ENCODE measurements at regions not wholly inside any gene's neighbourhood (a gene's known extent, or its start where the extent isn't known, plus 50 kb on each side); places are given as distances from the start of the nearest gene placed in this dataset.

DNA sequence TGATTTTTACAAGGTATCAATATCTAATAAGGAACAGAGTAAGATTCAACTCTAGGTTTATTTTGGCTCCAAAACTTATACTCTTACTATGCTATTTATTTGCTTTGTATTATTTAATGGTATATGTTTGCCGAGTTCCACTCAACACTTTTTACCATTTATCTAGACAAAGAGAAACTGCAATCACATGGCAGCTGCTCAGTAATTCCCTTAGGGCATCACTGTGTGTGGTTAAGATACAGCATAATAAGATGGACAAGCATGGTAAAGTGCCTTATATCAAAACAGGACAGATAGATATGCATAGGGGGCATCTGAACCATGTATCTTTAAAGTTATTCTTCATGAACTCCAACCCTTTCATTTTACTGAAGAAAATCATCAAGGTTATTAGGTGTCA, 483.0 kb upstream of the ID4 start:
- no peak for DNase-seq (ENCODE audit: low read depth, low spot score)
- in situ Hi-C loops (cut with HindIII; ENCODE audit: low sequenced_read_pairs) = no loop called here
- no peak overlapping the region for H3K4me3 ChIP-seq (ENCODE audit: low read depth, low read length)
- TF ChIP-seq, protein P1, sequence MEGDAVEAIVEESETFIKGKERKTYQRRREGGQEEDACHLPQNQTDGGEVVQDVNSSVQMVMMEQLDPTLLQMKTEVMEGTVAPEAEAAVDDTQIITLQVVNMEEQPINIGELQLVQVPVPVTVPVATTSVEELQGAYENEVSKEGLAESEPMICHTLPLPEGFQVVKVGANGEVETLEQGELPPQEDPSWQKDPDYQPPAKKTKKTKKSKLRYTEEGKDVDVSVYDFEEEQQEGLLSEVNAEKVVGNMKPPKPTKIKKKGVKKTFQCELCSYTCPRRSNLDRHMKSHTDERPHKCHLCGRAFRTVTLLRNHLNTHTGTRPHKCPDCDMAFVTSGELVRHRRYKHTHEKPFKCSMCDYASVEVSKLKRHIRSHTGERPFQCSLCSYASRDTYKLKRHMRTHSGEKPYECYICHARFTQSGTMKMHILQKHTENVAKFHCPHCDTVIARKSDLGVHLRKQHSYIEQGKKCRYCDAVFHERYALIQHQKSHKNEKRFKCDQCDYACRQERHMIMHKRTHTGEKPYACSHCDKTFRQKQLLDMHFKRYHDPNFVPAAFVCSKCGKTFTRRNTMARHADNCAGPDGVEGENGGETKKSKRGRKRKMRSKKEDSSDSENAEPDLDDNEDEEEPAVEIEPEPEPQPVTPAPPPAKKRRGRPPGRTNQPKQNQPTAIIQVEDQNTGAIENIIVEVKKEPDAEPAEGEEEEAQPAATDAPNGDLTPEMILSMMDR (IDR thresholded peaks at IDR 0.05; ENCODE audit: low read depth, low read length) = no peak

DNA sequence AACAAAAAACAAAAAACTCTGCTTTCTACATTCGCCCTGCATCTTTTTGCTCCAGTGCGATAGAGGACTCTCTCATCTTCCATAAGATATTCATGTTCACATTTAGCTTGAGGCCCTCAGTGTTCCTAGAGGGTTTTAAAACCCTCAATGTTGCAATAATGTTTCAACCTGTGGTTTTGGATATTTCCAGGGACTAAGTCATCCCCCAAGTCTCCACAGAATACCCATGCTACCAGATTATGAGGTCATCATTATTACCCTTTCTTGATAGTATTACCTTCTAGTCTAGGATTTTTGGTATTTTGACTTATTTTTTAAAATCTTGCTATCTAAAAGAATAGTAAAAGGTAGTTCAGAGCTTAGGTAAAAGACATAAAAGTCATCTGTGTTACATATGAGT, 480.5 kb upstream of the ID4 start:
- in situ Hi-C loops (cut with HindIII; ENCODE audit: low sequenced_read_pairs) = no loop called here
- DNase-seq (ENCODE audit: low read depth, low spot score) = no peak
- TF ChIP-seq, protein P1 (IDR thresholded peaks at IDR 0.05; ENCODE audit: low read depth, low read length) = no peak
- no peak overlapping the region for H3K4me3 ChIP-seq (ENCODE audit: low read depth, low read length)

DNA sequence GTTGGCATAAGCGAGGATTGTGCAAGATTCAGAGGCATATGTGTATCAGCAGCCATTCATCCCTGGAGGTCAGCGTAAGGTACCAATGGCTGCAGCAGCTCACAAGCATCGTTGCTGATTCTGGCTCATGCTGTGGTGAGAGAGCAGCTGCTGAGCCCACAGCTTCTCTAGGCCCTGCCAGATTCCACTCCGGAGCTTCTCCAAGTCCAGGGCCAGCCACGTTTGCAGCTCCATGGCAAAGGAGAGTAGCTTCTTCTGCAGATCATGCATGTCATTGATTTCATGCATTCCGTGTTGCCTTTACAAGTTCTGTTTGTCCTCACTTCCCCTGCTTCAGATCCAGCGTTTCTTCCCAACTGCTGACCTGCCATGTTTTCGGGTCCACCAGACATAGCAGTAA, 474.8 kb upstream of the ID4 start:
- in situ Hi-C loops (cut with HindIII; ENCODE audit: low sequenced_read_pairs) = no loop called here
- no peak overlapping the region for H3K4me3 ChIP-seq (ENCODE audit: low read depth, low read length)

DNA sequence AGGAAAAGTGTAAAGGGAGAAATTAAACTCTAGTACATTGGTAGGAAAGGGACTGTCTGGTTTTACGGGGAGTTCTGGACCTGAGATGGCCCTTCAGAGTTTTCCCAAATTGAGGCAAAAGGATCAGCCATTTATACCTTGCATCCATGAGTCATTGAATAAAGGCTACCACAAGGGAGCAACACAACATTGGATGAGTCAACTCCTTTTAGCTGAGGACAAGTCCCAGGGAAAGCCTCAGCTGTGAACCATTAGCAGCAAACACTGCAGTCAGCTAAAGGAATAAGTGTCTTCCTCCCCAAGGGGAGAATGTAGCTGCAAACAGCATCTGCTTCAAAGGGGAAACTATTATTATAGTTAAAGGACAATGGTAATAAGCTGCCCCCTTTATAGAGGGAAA, 468.7 kb upstream of the ID4 start:
- H3K4me3 ChIP-seq (ENCODE audit: low read depth, low read length) = no peak overlapping the region
- in situ Hi-C loops (cut with HindIII; ENCODE audit: low sequenced_read_pairs) = no loop called here
- TF ChIP-seq, protein P1 (IDR thresholded peaks at IDR 0.05; ENCODE audit: low read depth, low read length) = no peak
- DNase-seq (ENCODE audit: low read depth, low spot score) = peak; percentile 64

More for the DNA sequence above, 474.8 kb upstream of the ID4 start:
- TF ChIP-seq, protein P1 (IDR thresholded peaks at IDR 0.05; ENCODE audit: low read depth, low read length) = no peak
- no peak for DNase-seq (ENCODE audit: low read depth, low spot score)

DNA sequence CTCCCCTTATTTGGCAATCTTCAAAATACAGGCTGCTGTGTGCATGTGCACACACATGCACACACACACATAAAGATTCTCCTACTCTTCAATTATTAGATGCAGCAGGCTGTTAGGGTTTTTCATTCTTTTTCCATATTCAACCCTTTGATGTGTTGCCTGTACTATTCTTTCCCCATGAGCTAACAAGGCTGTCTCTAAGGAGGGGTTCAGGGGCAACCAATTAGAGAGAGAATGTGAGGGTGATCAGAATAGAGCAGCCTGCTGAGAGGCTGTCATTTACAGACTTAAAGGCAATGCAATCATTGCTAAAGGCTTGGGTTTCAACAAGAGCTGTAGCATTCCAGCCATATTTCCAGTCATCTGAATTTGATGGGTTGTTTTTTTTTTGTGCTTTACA, 467.4 kb upstream of the ID4 start:
- TF ChIP-seq, protein P1 (IDR thresholded peaks at IDR 0.05; ENCODE audit: low read depth, low read length) = no peak
- no peak for DNase-seq (ENCODE audit: low read depth, low spot score)
- in situ Hi-C loops (cut with HindIII; ENCODE audit: low sequenced_read_pairs) = no loop called here
- H3K4me3 ChIP-seq (ENCODE audit: low read depth, low read length) = no peak overlapping the region

DNA sequence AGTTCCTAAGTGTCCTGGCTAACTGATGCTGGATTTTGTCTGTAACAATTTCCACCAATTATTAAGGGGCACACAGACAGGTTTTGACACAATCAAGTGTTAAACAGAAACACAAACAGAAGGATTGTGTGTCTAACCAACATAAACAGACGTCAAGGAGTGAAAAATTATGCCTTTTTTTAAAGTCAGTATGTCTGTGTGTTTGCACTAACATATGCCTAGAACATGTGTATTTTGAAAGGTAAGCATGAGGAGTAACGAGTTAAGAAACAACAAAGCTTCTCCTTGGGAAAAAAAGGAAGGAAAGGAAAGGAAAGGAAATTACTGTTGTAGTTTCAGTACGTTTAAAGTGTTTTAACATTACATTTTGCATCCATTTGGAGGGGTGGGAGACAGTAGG, 466.3 kb upstream of the ID4 start:
- TF ChIP-seq, protein P1 (IDR thresholded peaks at IDR 0.05; ENCODE audit: low read depth, low read length) = no peak
- in situ Hi-C loops (cut with HindIII; ENCODE audit: low sequenced_read_pairs) = no loop called here
- H3K4me3 ChIP-seq (ENCODE audit: low read depth, low read length) = no peak overlapping the region
- DNase-seq (ENCODE audit: low read depth, low spot score) = no peak

DNA sequence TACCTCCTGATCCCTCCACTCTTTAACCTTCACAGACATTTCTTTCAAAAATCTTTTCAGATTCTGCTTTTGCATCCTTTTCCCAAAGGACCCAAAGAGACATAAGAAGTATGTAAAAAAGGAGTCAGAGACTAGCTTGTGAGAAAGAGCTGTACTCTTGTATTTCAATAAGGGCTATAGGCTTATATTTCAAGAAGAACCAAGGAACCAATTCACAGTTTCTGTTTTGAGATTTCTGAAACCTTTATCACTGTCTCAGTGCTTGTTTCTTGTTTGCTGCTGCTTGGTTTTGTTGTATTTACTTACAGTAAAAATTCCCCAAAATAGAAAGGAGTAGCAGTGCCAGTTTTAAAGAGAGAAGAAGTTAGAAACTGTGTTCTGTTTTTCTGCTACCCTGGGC, 461.6 kb upstream of the ID4 start:
- TF ChIP-seq, protein P1 (IDR thresholded peaks at IDR 0.05; ENCODE audit: low read depth, low read length) = no peak
- H3K4me3 ChIP-seq (ENCODE audit: low read depth, low read length) = no peak overlapping the region
- in situ Hi-C loops (cut with HindIII; ENCODE audit: low sequenced_read_pairs) = no loop called here
- DNase-seq (ENCODE audit: low read depth, low spot score) = no peak

Measured in astrocyte of the spinal cord (primary cell).